HG02678 (cell line): ENCODE measurements at regions not wholly inside any gene's neighbourhood (a gene's known extent, or its start where the extent isn't known, plus 50 kb on each side); places are given as distances from the start of the nearest gene placed in this dataset.
"Not testable (repeated sequence)": the region's sequence is repeated elsewhere in the genome, so short reads cannot be mapped to it uniquely, and the experiment has no call there.

Experiments
- ATAC-seq: cut with Tn5 transposase; IDR thresholded peaks from one replicate; pipeline ENCODE4 v1.9.1; 2021; ENCODE audit warnings: mild to moderate bottlenecking, moderate library complexity; ENCODE audit not compliant: unreplicated experiment

DNA sequence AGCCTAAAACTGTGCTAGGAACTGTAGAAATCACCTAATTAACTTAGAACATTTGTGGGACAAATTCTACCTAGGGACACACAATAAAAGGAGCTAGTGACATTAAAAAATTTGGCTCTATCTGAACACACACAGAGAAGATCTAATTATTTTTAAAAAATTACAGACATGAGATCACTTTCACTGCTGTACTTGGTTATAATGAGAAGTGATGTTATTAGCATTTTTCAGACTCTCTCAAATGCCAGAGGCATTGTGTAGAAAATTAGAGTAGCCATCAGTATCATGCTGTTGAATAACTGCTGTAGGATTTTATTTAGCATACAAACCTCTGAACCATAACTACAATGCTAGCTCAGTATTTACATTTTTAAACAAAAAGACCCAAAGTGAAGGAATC is 109.1 kb upstream of the ANK2 start:
- ATAC-seq: no peak

DNA sequence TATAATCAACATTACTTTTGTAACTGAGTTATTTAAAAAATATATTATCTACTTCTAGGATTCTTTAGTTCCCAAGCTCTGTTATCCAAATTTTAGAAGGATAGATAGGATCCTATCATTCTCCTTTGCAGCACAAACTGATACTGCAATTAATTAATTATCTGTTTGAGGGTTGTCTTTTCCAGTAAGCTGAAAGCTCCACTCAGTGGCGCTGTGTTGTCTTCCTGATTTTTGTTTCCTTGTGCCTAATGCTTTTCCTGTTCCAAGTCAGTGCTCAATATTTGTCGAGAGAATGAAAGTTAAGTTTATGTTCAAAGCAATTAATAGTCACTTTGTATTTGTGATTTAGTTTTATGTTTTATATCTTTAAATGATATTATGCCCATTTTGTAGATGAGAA is 107.4 kb upstream of the ANK2 start:
- ATAC-seq: no peak

DNA sequence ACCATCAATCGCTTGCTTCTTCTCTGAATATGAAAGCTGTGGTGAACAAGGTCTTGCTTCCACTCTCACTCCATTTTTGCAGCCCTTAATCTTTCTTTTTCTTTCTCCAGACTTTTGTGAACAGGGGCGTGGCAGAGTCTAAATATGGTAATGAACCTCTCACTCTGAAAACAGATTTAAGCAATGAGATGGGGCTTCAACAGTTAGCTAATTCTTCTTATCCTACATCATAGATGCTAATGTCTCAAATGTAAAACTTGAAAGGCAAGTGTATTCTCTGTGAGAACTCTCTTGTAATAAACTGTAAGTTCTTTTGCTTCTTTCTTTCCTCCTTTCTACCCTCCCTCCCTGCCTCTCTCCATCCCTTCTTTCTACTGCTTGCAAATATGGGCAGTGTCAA is 106.5 kb upstream of the ANK2 start:
- ATAC-seq: no peak

DNA sequence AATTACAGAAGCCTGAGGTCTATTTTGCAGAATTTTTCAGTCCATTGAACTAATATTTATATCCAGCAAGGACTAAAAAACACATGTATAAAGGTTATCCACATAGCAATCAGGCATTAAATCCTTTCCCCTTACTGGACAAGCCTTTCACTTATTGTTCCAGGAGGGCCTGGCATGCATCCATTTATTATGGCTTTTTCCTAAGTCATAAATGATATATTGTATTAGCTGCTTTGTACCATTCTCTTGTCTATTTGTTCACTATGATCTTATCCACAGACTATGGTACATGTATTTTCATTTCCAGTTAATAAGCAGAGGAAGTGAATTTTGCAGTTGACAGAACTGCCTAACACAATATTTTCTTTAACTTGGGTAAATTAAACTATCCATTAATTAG is 105.4 kb upstream of the ANK2 start:
- no peak for ATAC-seq

DNA sequence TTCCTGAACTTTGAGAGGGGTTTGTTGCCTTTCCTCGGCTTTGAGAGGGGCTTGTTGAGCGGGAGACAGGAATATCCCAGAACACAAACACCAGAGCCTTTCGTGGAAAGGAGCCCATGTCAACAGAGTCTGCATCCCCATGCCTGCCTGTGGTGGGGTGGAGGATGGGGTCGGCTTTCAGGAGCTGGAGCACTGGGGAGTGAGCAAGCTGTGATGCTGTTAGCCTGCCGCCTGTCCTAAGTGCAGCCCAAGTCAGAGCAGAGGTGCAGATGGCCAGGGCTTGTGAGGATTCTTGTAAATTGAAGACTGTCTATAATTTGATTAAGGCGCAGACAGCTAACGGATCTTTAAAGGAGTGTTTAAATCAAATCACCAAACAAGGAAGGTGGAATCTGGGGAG is 103.3 kb upstream of the ANK2 start:
- ATAC-seq: no peak

DNA sequence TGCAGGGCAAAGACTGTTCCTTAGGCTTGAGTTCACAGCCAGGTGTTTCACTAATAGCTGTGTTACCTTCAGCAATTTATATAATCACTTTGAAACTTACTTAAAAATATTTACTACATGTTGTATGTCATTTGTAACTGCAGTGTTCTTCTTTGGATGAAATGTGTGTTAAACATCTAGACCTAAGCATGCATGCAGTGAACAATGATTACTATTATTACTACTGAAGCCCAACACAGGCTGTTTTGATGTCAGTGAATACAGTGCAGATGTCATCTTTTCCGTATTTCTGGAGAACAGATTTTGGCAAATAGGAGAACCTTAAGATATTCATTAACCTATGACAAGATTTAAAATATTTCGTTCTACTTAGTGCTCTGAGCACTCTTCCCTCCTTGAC is 101.8 kb upstream of the ANK2 start:
- no peak for ATAC-seq

DNA sequence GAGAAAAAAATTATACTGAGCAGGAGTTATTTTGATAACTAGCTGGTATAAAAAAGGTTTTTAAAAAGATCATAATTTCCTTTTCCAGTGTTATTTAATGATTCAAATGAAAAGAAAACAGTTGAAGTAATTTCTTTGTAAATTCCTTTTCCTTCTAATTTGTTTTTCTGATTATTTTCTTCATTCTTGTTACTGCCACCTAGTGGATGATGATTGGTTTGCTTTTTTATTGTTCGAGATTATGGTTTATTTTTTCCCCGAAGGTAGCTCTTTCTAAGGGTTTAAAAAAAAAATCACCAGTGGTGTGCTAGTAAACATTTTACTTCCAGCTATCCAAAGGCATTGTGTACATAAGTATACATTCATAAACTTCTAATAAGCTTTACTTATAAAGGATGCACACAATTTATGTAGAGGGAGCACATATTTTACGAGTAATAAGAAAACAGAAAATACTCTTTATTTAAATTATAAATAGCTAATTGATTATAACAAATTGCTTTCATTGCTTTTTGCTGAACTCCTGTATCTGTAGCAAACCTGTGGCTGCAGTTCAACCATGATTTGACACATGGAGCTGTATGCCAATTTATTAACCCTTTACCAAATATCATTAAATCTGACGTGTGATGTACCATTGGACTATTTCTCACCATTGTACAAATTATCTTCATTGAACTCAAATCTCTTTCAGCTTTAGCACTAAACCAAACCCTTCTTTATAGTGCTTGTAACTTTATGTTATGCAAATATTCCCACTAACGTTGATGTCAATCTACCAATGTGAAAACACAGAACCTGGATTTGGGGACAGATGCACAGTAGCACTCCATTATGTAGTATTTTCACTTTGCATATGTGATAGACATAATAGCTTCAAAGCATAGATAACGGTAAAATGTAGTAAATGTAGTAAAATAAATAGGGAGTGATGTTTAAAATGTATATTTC is 97.8 kb upstream of the ANK2 start:
- no peak for ATAC-seq

DNA sequence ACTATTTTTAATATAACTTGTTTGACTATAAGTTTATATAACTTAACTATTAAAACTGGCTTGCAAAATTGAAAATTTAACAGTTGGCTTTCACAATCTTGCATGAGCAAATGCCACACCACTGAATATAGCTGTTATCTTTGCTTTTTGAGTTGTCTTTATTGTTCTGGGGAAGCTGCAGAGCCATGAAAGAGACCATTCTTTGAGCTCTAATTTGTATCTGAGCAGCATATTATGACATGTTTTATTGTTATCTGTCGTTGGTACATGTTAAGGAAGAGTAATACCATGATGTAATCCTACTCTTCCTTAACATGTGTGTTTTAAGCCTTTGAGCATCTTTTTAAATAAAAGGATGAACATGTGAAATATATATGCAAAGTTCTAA is 97.1 kb upstream of the ANK2 start:
- ATAC-seq: no peak

DNA sequence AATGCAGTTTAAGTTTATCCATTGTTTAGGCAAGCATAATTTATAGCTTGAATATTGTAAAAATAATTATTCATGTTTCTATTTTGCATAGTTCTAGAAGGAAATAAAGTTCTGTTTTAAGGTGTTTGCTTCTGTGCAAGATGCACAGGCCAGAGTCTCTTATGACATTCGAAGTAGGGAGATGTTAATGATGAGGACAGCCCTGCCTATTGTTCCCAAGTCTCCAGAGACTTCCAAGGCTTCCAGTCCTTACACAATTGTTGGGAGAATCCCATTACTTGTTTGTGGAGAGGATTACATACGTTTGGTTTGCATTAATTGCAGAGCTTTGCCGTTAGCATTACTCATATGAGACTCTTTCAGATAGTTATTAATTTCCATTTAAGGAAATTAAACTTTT is 96.2 kb upstream of the ANK2 start:
- ATAC-seq: no peak

DNA sequence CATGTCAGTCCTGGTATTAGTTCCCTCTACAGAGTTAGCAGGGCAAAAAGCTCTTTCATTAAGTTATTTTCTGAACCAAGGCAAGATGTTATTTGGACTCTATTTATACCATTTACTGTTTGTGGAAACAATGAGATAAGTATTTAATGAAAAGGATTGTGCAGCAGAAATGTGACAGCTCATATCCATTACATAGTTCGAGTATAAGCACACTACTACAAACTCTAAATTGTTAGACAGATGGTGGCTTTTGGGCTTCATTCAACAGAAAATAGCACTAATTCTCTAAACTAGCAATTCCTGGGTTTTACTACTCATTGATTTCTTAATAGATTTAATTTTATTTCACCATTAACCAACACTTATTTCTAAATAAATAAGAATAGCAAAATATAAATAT is 95.2 kb upstream of the ANK2 start:
- no peak for ATAC-seq

DNA sequence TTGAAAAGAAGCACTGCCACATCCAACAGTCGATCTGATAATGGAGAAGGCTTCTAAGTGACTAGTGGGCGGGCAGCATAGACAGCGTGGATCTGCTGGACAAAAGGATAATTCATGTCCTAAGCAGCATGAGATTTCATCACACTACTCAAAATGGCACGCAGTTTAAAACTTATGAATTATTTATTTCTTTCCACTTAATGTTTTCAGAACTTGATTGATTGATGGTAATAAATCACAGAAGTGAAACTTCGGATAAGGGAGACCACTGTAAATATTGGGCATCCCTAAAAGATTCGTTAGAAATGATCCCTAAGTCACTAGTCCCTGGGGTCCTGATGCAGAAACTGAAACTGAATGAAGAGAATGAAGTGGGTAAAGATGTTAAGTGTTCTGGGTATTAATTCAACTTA is 93.0 kb upstream of the ANK2 start:
- no peak for ATAC-seq

DNA sequence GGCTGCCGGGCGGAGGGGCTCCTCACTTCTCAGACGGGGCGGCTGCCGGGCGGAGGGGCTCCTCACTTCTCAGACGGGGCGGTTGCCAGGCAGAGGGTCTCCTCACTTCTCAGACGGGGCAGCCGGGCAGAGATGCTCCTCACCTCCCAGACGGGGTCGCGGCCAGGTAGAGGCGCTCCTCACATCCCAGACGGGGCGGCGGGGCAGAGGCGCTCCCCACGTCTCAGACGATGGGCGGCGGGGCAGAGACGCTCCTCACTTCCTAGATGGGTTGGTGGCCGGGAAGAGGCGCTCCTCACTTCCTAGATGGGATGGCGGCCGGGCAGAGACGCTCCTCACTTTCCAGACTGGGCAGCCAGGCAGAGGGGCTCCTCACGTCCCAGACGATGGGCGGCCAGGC is 91.7 kb upstream of the ANK2 start:
- not testable (repeated sequence) for ATAC-seq

DNA sequence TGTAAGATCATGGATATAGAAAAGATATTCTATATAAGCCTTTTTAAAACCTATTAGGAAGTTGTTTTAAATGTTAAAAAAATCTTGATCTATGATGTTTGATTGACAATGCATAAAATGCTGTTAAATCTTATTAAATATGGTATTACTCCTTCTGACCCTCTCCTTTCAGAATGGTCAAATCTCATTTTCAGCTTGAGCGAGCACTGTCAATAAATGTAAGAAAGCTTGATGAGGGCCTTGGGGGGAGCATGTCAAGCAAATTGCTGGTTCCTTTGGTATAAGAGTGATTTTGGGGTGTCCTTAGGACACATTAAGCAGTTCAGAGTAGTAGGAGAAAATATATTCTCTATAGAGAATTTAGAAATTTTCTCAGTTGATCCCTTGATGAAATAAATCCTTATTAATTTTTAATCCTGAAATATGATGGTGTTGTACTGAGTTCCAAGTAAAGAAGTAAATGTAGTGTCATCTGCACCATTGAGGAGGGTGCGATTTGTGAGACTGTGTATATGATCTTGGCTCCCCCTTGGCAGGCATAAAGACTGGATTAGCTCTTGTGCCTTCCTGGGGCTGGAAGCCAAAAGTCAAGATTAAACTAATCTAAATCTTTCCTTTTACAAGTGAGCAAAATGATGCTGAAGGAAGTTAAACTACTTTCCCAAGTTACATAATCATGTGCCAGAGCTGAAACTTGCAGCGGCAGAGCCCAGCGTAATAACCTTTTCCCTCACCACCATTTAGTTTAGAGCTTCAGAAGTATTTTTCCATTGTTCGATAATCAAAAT is 82.6 kb upstream of the ANK2 start:
- no peak for ATAC-seq

DNA sequence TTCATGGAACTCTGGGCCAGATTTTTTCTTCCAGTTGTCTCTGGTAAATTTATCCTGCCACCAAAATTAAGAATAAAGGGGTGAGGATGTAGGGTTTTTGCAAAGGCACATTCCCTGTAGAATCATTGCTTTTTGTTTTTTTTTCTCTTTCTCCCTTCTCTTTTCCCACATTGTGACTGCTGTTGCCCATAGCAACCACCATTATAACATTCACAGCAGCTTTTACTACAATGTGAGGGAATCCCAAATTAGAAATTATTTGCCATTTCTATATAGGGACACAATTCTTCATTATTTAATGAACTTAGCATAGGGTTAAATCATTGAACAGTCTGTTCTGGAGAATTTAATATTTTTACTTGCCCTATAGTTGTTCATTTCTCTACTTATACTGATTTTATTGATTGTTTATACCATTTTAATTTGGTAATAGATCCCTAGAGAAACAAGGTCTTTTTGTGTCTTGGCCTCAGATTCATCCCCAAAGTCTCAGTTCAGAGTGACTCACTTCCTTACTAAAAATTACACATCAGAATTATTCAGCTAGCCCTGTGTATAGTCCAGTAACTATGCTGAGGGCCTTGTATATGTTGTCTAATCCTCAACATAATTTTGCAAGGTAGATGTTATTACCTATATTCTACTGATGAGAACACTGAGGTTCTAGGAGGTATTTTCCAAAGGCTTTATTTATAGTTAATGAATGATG is 80.8 kb upstream of the ANK2 start:
- ATAC-seq: no peak

DNA sequence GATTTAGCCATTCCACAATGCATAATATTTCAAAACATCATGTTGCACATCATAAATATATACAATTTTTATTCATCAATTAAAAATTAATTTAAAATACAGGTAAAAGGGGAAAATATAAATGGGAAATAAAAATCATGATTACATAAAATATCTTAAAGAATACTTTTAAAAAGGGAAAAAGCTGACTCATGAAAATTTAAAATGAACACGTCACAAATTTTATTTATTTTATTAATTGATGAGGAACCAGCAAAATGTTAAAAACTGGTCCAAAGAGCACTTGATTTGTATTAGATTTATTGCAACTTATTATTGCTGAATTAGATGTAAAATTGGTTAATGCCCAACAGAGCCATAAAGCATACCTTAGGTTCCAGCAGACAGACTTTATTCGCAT is 78.5 kb upstream of the ANK2 start:
- ATAC-seq: no peak

DNA sequence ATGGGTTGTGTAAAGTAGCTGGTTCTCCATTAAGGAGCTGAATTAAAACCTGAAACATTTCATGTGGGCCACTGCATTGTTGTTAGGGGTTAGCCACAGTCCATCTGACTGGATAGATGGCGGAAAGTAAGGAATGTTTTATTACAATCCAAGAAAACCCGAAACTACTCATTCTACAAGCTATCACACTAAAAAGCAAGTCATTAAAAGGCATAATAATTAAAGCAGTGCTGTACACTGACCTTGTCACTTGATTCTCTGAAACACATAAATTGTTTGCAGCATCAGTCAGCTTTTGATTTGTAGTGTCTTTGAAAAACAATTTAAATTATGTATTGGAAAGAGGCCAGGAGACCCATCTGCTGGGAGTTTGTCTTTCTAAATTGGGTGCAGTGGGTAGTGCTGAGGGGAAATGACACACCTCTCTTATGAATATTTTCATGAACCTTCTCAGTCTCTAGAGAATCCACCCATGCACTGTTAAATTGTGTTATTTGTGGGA is 75.7 kb upstream of the ANK2 start:
- no peak for ATAC-seq

DNA sequence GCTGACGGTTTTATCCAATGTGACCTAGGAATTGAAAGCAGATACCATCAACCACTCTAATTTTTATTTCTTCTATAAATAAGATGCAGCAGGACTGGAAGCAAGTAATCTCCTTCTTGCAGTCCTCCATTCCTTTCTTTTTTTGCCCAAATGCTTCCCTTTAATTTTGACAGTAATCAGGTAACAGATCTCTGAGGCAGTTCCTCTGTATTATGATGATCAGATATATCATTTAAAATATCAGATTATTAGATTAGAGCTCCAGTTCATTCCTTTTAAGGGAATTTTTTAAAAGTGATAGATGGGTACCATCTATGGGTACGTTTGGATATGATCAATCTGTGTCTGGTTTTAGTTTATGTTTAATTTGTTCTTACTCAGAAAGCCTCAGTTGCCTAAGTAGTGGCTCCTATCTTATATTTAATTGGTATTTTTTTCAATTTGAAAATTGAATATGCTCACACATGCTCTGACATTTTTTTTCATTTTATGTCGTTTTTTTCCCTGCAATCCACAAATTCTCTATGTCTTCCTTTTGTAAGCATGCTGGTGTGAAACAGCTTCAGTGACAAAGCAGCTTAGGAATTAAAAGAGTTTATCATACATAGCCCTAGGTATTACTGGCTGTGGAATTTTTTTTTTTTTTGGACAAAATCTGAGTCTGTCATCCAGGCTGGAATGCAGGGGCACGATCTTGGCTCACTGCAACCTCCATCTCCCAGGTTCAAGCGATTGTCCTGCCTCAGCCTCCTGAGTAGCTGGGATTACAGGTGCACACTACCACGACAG is 73.7 kb upstream of the ANK2 start:
- ATAC-seq: no peak

DNA sequence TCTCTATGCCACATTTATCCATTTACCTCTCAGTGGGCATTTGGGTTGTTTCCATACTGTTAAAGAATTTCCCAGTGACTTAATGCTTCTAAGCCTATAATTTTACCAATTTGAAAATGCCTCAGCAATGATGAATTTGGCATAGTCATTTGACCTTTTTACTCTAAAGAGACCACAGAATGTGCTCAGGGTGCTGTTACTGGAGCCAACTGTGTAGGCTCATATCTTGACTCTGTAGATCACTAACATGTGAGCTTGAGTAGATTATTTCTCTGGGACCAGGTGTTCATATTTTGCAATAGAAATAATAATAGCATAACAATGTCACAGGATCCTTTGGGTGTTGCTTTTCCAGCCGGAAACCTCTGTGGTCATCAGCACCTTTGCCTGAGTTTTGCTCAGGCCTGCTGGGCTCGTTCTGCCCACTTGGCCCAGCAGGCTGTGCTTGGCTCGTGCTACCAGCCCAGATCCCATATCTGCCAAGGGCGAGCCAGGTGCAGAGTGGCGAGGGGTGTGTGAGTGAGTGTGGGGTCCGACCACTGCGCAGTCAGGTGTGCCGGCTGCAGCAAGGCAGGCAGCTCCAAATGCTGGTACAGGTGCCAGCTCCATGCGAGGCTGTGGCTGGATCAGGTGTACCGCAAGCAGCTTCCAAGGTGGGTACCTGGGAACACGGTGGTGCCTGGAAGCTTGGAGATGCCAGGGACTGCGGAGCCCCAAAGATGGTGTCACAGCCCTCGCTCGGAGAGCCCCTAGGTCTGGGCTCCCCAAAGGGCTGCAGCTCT is 70.6 kb upstream of the ANK2 start:
- no peak for ATAC-seq

DNA sequence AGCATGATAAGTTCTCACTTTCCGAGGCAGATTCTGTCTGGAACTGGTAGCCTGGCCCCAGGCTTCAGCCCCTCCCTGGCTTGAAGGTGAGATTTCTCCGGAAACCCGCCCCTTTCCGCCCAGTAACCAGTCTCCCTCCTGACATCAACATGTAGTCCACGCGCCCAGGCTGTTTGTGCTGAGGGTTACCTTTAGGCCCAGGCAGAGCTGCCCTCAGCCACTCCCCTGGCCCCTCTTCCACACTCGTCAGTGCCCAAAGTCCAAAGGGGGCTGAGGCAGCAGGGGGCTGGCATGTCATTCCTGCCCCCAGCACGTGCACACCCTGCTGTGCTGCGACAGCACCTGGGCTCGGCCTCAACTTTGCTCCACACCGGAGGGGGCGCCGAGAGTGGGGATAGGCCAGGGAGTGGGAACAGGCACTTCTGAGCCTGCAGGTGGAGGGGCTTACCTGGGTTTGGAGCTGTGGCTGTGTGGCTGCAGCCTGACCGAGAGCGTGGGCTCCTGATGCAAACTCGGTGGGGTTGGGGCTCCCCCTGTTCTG is 69.5 kb upstream of the ANK2 start:
- no peak for ATAC-seq

DNA sequence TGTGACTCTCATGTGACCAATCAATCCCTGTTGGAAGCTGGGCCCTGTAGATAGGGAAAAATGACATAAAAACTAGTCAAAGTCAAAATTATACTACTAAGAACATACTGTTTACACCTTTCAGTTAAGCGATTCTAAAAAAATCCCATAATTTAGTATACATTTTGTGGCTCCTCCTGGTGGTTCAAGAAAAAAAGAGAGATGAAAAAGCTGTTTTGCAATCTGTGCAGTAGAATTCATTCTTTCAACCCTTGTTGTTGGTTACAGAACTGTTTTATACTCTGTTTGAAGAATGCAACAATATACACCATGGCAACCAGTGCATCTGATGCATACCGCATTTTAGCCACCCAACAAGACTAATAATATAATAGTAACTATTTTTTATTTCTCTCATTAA is 66.8 kb upstream of the ANK2 start:
- ATAC-seq: no peak
